ENCODE measurements at regions not wholly inside any gene's neighbourhood (a gene's known extent, or its start where the extent isn't known, plus 50 kb on each side); places are given as distances from the start of the nearest gene placed in this dataset.

GRCh38 chr11:97351939-97352338 is 962.1 kb downstream of the JRKL start:
- Histone ChIP-seq H2BK120ac (ENCODE audit: low read depth, low read length) (no peak overlapping the region), H3K4ac (ENCODE audit: low read depth, low read length) (no peak overlapping the region), H3K18ac (ENCODE audit: low read depth, low read length) (no peak overlapping the region), H3K56ac (ENCODE audit: extremely low read depth, insufficient read depth, low read length) (no peak overlapping the region), H3K79me1 (ENCODE audit: low read depth in 1 of 2, low read length in 2 of 2) (no peaks in the 10 kb centered on the region), H3K4me2 (ENCODE audit: low read depth, low read length) (no peak overlapping the region), H3K9me1 (ENCODE audit: insufficient read depth, low read length) (no peaks in the 10 kb centered on the region), H2AK9ac (replicated peaks; ENCODE audit: low read depth, low read length, poor library complexity) (no peak overlapping the region), H3K36me3 (ENCODE audit: control insufficient read depth, insufficient read depth, low read length) (no peaks in the 10 kb centered on the region), H2BK20ac (ENCODE audit: low read depth, low read length) (no peak overlapping the region), H3K4me1 (ENCODE audit: control insufficient read depth, insufficient read depth, low read length) (no peaks in the 10 kb centered on the region), H3K23ac (ENCODE audit: low read depth, low read length) (no peak overlapping the region), H3K27ac (ENCODE audit: insufficient read depth, low read length) (no peak overlapping the region), H4K20me1 (ENCODE audit: insufficient read depth, low read length) (no peaks in the 10 kb centered on the region), H2BK5ac (ENCODE audit: low read depth, low read length, poor library complexity, severe bottlenecking) (no peak overlapping the region), H3K4me3 (ENCODE audit: insufficient read depth, low read depth, low read length) (no peak overlapping the region), H4K5ac (ENCODE audit: low read depth, low read length) (no peak overlapping the region), H2AFZ (replicated peaks; ENCODE audit: low read length, poor library complexity) (no peak overlapping the region), H3K14ac (replicated peaks; ENCODE audit: low read depth, low read length) (no peak overlapping the region), H2BK15ac (ENCODE audit: low read depth, low read length) (no peak overlapping the region), H3K9me3 (ENCODE audit: control insufficient read depth, insufficient read depth, low read length) (peaks cover 4% of the 10 kb centered on the region), H2AK5ac (ENCODE audit: low read depth, low read length) (no peak overlapping the region), H4K8ac (ENCODE audit: low read depth in 2 of 2, low read length in 2 of 2) (no peak overlapping the region), H3K27me3 (ENCODE audit: control insufficient read depth, insufficient read depth, low read length) (no peaks in the 10 kb centered on the region), H4K91ac (ENCODE audit: insufficient read depth, low read depth, low read length) (no peak overlapping the region), H3K9ac (ENCODE audit: low read depth, low read length) (no peak overlapping the region)
- DNase-seq: no peak
- CTCF ChIA-PET: no interaction called here
- POLR2A ChIA-PET (ENCODE audit: unreplicated experiment): no interaction called here
- in situ Hi-C loops (cut with MboI; ENCODE audit: low sequenced_read_pairs): no loop called here
- dilution Hi-C loops (cut with HindIII; ENCODE audit: low sequenced_read_pairs, unreplicated experiment): no loop called here
- ATAC-seq (ENCODE audit: low read depth): no peak
- peak; percentile 49 for TF ChIP-seq CEBPB (IDR thresholded peaks at IDR 0.05; ENCODE audit: low read depth, low read length)
- no peak for TF ChIP-seq SMC3 (IDR thresholded peaks at IDR 0.05; ENCODE audit: low read depth, low read length)
- no peak for TF ChIP-seq POLR2A (IDR thresholded peaks at IDR 0.05; ENCODE audit: low read depth, low read length)
- no peak for TF ChIP-seq RAD21 (IDR thresholded peaks at IDR 0.05; ENCODE audit: low read length)
- no peak for TF ChIP-seq RFX5 (IDR thresholded peaks at IDR 0.05; ENCODE audit: low read depth, low read length)
- TF ChIP-seq MAZ (IDR thresholded peaks at IDR 0.05; ENCODE audit: borderline replicate concordance, low read depth, low read length): no peak
- BruUV-seq (replicated peaks): no TSS peak
- intact Hi-C loops (cut with micrococcal nuclease): no loop called here
- WGBS, 2 experiments (ENCODE audit: extremely low coverage in 2 of 2, insufficient read length in 1 of 2): 20% methylated on average over 1 of the region's 2 CpGs; no CpG with 5 or more reads in 1 of the 2 experiments

Data from IMR-90 (cell line).